ENCODE measurements at regions not wholly inside any gene's neighbourhood (a gene's known extent, or its start where the extent isn't known, plus 50 kb on each side); places are given as distances from the start of the nearest gene placed in this dataset.

DNA sequence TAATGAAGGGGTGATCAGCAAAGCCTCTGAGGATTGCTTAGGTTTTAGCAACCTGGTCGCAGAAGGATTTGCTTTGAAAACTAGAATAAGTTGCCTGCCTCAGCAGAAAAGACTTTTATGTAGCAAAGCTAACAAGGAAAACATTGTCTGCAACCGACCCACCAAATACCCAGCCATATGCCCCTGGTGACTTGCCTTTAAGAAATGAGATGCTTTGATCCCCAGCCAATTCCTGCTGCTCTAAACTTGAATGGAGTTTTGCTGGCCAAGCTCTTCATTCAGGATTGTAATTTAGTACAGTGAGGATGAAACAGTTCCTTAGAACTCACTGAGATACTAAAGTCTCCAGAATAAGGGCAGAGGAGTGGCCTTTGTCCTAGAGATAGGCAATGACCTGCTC lies 139.8 kb upstream of the PROK2 start:
- Histone ChIP-seq H3K36me3 (ENCODE audit: insufficient read depth, low read depth, low read length) (no peaks in the 10 kb centered on the region), H3K9me3 (ENCODE audit: insufficient read depth, low read depth, low read length) (no peaks in the 10 kb centered on the region), H3K4me3 (ENCODE audit: low read length) (no peak overlapping the region), H3K27ac (ENCODE audit: low read length) (no peak overlapping the region), H3K9ac (ENCODE audit: low read depth, low read length) (0 out of 2 replicates have a peak overlapping the region, but pooled peaks have one; percentile 13), H3K27me3 (ENCODE audit: insufficient read depth, low read length) (no peaks in the 10 kb centered on the region), H3K4me1 (ENCODE audit: insufficient read depth, low read length) (peaks cover 19% of the 10 kb centered on the region)

DNA sequence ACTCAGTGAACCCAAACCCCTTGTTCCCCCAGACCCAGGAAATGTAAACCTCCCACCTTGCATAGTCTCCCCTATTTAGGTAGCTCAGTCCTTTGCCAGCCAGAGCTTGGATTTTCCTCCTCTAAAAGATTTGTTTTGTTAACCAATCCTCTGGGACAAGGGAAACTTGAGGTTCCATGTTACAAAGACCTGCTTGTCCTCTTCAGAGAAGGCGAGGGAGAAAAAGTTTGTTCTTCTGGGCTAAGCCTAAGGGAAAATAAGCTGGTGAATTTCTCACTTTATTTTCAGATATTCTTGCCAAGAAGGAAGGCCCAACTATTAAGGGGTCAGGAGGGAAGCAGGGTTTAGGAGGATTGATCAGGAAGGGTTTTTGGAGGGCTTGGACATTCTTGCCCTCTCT lies 136.1 kb upstream of the PROK2 start:
- H3K27me3 ChIP-seq (ENCODE audit: insufficient read depth, low read length) = no peaks in the 10 kb centered on the region
- no peak overlapping the region for H3K4me3 ChIP-seq (ENCODE audit: low read length)
- peaks cover 8% of the 10 kb centered on the region for H3K4me1 ChIP-seq (ENCODE audit: insufficient read depth, low read length)
- H3K9me3 ChIP-seq (ENCODE audit: insufficient read depth, low read depth, low read length) = no peaks in the 10 kb centered on the region
- H3K9ac ChIP-seq (ENCODE audit: low read depth, low read length) = no peak overlapping the region
- no peak overlapping the region for H3K27ac ChIP-seq (ENCODE audit: low read length)
- no peaks in the 10 kb centered on the region for H3K36me3 ChIP-seq (ENCODE audit: insufficient read depth, low read depth, low read length)

DNA sequence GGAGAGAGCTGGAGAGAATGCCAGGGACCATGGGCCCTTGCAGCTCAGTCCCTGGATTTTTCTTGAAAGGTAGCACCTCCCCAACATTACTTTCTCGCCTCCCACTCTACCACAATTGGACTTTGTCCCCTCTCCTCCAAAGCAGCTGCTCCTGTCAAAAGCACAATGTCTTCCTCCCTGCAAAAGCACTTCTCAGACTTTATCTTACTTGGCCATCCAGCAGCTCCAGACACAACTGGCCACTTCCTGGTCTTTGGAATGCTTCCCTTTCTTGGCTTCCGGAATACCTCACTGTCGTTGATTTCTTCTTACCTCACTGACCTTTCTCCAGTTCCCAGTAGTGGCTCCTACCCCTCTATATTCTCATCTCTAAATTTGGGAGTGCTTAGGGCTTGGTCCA lies 134.6 kb upstream of the PROK2 start:
- H3K9me3 ChIP-seq (ENCODE audit: insufficient read depth, low read depth, low read length) = no peaks in the 10 kb centered on the region
- H3K36me3 ChIP-seq (ENCODE audit: insufficient read depth, low read depth, low read length) = no peaks in the 10 kb centered on the region
- no peak overlapping the region for H3K4me3 ChIP-seq (ENCODE audit: low read length)
- peaks cover 2% of the 10 kb centered on the region for H3K4me1 ChIP-seq (ENCODE audit: insufficient read depth, low read length)
- H3K27ac ChIP-seq (ENCODE audit: low read length) = no peak overlapping the region
- no peak overlapping the region for H3K9ac ChIP-seq (ENCODE audit: low read depth, low read length)
- no peaks in the 10 kb centered on the region for H3K27me3 ChIP-seq (ENCODE audit: insufficient read depth, low read length)

DNA sequence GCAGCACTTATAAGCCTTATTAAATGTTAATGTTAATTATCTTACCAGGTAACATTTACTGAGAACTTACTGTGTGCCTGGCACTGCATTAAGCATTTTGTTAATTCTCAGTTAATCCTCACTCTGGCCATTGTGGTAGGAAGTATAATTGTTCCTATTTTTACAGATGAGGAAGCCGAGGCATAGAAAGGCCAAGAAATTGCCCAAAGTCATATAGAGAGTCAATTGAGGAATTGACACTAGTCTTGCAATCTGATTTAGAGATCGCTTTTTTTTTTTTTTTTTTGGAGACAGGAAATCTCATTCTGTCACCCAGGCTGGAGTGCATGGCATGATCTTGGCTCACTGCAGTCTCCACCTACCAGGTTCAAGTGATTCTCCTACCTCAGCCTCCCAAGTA lies 132.6 kb upstream of the PROK2 start:
- Histone ChIP-seq H3K36me3 (ENCODE audit: insufficient read depth, low read depth, low read length) (no peaks in the 10 kb centered on the region), H3K4me1 (ENCODE audit: insufficient read depth, low read length) (no peaks in the 10 kb centered on the region), H3K27ac (ENCODE audit: low read length) (no peak overlapping the region), H3K4me3 (ENCODE audit: low read length) (no peak overlapping the region), H3K27me3 (ENCODE audit: insufficient read depth, low read length) (no peaks in the 10 kb centered on the region), H3K9ac (ENCODE audit: low read depth, low read length) (no peak overlapping the region), H3K9me3 (ENCODE audit: insufficient read depth, low read depth, low read length) (no peaks in the 10 kb centered on the region)

DNA sequence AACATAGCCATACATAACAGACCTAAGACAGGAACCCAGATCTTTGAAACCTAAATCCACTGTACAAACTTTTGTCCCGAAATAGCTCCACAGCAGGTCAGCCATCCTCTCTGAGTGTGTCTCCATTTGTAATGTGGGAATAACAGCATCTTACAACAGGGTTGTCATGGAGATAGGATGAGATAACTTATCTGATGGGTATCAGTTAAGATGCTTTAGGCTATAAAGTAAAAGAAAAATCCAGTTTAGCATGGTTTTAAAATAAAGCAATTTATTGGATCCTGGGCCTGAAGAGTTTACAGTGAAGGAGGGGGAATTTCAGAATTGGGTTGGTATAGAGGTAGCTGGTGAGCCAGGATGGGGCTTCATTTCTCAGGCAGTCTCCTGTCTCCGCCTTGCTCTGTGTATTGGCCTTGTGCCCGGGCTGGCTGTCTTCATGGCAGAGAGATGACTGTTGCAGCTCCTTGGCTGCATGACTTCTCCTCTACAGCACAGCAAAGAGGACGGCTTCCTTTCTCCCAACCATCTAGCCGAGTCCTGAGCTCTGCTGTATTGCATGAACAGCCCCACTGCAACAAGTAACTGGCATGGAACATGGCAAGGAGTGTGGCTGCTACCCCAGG lies 131.9 kb upstream of the PROK2 start:
- Histone ChIP-seq H3K4me1 (ENCODE audit: insufficient read depth, low read length) (no peaks in the 10 kb centered on the region), H3K36me3 (ENCODE audit: insufficient read depth, low read depth, low read length) (no peaks in the 10 kb centered on the region), H3K27me3 (ENCODE audit: insufficient read depth, low read length) (no peaks in the 10 kb centered on the region), H3K9ac (ENCODE audit: low read depth, low read length) (no peak overlapping the region), H3K9me3 (ENCODE audit: insufficient read depth, low read depth, low read length) (no peaks in the 10 kb centered on the region), H3K27ac (ENCODE audit: low read length) (no peak overlapping the region), H3K4me3 (ENCODE audit: low read length) (no peak overlapping the region)

DNA sequence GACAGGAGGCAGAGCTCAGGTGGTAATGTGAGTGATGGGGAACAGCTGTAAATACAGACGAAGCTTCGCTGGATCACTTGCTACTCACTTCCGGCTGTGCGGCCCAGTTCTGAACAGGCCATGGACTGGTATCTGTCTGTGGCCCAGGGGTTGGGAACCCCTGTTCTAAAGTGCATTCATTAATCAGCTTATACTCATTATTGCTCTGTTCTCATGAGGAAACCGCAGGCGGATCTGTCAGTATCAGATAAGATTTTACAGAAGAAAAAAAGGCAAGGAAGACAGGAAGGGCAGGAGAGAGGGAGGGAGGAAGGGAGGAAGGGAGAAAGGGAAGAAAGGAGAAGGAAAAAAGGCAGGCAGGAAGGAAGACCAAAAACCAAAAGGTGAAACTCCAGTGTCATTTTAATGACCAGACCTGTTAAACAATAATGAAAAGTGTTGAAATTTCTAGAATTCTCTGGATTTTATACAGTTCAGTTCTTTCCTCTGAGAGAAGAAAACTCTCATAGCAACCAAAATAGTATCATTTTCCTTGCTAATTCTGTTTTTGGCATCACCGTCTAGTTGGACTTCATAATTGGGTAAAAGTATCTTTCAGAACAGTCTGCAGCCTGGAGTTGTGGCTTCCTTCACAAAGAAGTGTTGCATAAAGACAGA lies 128.0 kb upstream of the PROK2 start:
- no peak overlapping the region for H3K4me3 ChIP-seq (ENCODE audit: low read length)
- peaks cover 8% of the 10 kb centered on the region; the same call in 1 of the 2 replicates for H3K4me1 ChIP-seq (ENCODE audit: insufficient read depth, low read length)
- no peak overlapping the region for H3K27ac ChIP-seq (ENCODE audit: low read length)
- no peaks in the 10 kb centered on the region for H3K36me3 ChIP-seq (ENCODE audit: insufficient read depth, low read depth, low read length)
- H3K9me3 ChIP-seq (ENCODE audit: insufficient read depth, low read depth, low read length) = no peaks in the 10 kb centered on the region
- H3K27me3 ChIP-seq (ENCODE audit: insufficient read depth, low read length) = no peaks in the 10 kb centered on the region
- no peak overlapping the region for H3K9ac ChIP-seq (ENCODE audit: low read depth, low read length)

DNA sequence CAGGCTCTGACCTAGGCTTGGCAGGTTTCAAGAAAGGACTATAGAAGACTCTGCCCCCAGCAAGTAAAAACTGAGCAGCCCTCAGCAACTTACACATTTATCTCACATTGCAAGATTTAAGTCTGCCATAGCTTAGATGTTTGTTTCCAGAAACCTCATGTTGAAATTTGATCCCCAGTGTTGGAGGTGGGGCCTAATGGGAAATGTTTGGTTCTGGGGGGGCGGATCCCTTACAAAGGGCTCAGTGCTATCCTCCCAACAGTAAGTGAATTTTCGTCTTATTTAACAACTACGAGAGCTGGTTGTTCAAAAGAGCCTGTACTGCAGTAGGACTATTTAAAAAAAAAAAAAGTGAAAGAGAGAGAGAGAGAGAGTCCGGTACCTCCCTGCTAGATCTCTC lies 125.2 kb upstream of the PROK2 start:
- Histone ChIP-seq H3K9ac (ENCODE audit: low read depth, low read length) (no peak overlapping the region), H3K4me3 (ENCODE audit: low read length) (no peak overlapping the region), H3K27me3 (ENCODE audit: insufficient read depth, low read length) (no peaks in the 10 kb centered on the region; the same call in 1 of the 2 replicates), H3K4me1 (ENCODE audit: insufficient read depth, low read length) (peaks cover 8% of the 10 kb centered on the region; the same call in 1 of the 2 replicates), H3K36me3 (ENCODE audit: insufficient read depth, low read depth, low read length) (no peaks in the 10 kb centered on the region), H3K9me3 (ENCODE audit: insufficient read depth, low read depth, low read length) (no peaks in the 10 kb centered on the region), H3K27ac (ENCODE audit: low read length) (no peak overlapping the region)

DNA sequence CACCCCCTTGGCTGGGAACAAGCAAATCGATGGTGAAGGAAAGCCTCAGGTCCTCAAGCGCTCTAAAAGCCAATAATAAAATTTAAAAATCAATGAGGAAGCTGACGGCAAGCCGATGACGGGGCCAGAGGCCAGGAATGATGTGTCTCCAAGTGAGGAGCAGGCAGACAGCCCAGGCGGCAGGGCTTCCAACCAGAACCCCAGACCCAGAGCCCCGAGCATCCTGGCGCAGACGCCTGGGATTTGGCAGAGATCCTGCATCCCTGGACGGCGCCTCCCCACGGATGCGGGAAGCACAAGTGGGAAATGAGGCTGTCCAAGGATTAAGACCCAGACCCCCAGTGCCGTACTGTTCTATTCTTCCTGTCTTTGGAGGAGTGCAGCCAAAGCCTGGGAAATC lies 123.0 kb upstream of the PROK2 start:
- Histone ChIP-seq H3K27me3 (ENCODE audit: insufficient read depth, low read length) (no peaks in the 10 kb centered on the region; the same call in 1 of the 2 replicates), H3K9ac (ENCODE audit: low read depth, low read length) (no peak overlapping the region), H3K4me1 (ENCODE audit: insufficient read depth, low read length) (peaks cover 8% of the 10 kb centered on the region; the same call in 1 of the 2 replicates), H3K9me3 (ENCODE audit: insufficient read depth, low read depth, low read length) (no peaks in the 10 kb centered on the region), H3K36me3 (ENCODE audit: insufficient read depth, low read depth, low read length) (no peaks in the 10 kb centered on the region), H3K27ac (ENCODE audit: low read length) (no peak overlapping the region), H3K4me3 (ENCODE audit: low read length) (no peak overlapping the region)

DNA sequence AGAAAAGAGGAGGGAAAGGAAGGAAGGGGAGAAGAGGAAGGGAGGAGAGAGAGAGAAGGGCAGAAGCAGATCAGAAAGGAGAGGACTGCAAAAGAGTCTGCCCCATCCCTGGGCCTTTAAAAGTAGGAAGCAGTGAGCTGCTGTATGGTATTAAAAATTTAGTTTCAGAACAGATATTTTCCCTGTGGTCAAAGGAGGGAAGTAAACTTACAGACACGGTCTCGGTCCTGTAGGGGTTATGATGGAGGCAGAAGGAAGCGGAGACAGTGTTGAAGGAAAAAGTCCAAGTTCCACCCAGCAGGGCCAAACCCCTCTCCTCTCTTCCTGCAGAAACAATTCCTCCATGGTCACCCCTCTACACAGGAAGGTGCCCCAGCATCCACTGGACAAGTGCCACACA lies 122.0 kb upstream of the PROK2 start:
- Histone ChIP-seq H3K9ac (ENCODE audit: low read depth, low read length) (no peak overlapping the region), H3K36me3 (ENCODE audit: insufficient read depth, low read depth, low read length) (no peaks in the 10 kb centered on the region), H3K27ac (ENCODE audit: low read length) (no peak overlapping the region)

DNA sequence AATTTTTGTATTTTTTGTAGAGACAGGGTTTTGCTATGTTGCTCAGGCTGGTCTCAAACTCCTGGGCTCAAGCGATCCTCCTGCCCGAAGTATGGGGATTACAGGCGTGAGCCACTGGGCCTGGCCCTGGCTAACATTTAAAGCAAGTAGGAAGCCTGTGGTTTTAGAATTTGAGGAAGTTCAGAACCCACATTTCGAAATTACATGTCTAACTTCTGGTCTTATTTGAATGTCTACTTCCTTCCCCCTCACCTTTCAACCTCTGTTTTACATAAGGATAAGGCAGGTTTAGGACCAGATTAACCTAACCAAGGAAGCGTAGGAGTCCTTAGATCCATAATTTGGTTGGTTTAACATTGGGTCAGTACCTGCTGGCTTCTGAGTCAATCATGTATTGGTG lies 120.5 kb upstream of the PROK2 start:
- H3K36me3 ChIP-seq (ENCODE audit: insufficient read depth, low read depth, low read length) = no peaks in the 10 kb centered on the region

More for the DNA sequence above, 122.0 kb upstream of the PROK2 start:
- Histone ChIP-seq H3K27me3 (ENCODE audit: insufficient read depth, low read length) (no peaks in the 10 kb centered on the region; the same call in 1 of the 2 replicates), H3K4me1 (ENCODE audit: insufficient read depth, low read length) (peaks cover 12% of the 10 kb centered on the region; the same call in 1 of the 2 replicates), H3K4me3 (ENCODE audit: low read length) (no peak overlapping the region), H3K9me3 (ENCODE audit: insufficient read depth, low read depth, low read length) (no peaks in the 10 kb centered on the region)

DNA sequence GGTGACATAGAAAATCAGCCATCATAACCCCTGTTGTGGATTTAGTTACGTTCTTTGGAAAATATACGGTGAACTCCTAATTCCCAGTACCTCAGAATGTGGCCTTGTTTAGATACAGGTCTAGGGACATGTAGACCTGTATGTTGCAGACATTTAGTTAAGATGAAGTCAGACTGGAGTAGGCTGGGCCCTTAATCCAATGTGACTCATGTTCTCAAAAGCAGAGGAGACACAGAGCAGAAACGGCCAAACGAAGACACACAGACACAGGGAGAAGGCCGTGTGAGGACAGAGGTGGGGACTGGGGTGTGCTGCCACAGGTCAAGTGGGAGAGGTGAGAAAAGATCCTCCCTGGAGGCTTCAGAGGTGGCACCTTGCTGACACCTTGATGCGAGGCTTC lies 119.0 kb upstream of the PROK2 start:
- 0 out of 2 replicates have a peak, but pooled peaks cover 4% of the 10 kb centered on the region for H3K4me1 ChIP-seq (ENCODE audit: insufficient read depth, low read length)
- no peak overlapping the region for H3K4me3 ChIP-seq (ENCODE audit: low read length)
- no peaks in the 10 kb centered on the region for H3K9me3 ChIP-seq (ENCODE audit: insufficient read depth, low read depth, low read length)
- H3K27me3 ChIP-seq (ENCODE audit: insufficient read depth, low read length) = no peaks in the 10 kb centered on the region; the same call in 1 of the 2 replicates
- H3K27ac ChIP-seq (ENCODE audit: low read length) = no peak overlapping the region
- H3K9ac ChIP-seq (ENCODE audit: low read depth, low read length) = no peak overlapping the region
- H3K36me3 ChIP-seq (ENCODE audit: insufficient read depth, low read depth, low read length) = no peaks in the 10 kb centered on the region

More for the DNA sequence above, 120.5 kb upstream of the PROK2 start:
- H3K9ac ChIP-seq (ENCODE audit: low read depth, low read length) = no peak overlapping the region
- no peaks in the 10 kb centered on the region; the same call in 1 of the 2 replicates for H3K27me3 ChIP-seq (ENCODE audit: insufficient read depth, low read length)
- H3K9me3 ChIP-seq (ENCODE audit: insufficient read depth, low read depth, low read length) = no peaks in the 10 kb centered on the region
- no peak overlapping the region for H3K4me3 ChIP-seq (ENCODE audit: low read length)
- H3K27ac ChIP-seq (ENCODE audit: low read length) = no peak overlapping the region
- peaks cover 12% of the 10 kb centered on the region; the same call in 1 of the 2 replicates for H3K4me1 ChIP-seq (ENCODE audit: insufficient read depth, low read length)

DNA sequence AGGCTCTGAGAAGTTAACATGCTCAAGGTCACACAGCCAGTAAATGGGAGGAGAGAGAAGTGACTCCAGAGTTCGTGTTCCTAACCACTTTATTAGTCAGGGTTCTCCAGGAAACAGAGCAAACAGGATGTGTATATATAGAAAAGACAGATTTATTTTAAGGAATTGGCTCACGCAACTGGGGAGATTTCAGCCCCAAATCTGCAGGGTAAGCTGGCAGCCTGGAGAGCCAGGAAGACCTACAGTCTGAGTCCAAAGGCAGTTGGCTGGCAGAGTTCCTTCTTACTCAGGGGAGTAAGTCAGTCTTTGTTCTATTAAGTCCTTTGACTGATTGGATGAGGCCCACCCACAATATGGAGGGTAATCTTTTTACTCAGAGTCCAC lies 118.2 kb upstream of the PROK2 start:
- H3K4me3 ChIP-seq (ENCODE audit: low read length) = no peak overlapping the region
- 0 out of 2 replicates have a peak, but pooled peaks cover 4% of the 10 kb centered on the region for H3K4me1 ChIP-seq (ENCODE audit: insufficient read depth, low read length)
- no peaks in the 10 kb centered on the region for H3K9me3 ChIP-seq (ENCODE audit: insufficient read depth, low read depth, low read length)
- H3K9ac ChIP-seq (ENCODE audit: low read depth, low read length) = no peak overlapping the region
- H3K27me3 ChIP-seq (ENCODE audit: insufficient read depth, low read length) = no peaks in the 10 kb centered on the region; the same call in 1 of the 2 replicates
- no peaks in the 10 kb centered on the region for H3K36me3 ChIP-seq (ENCODE audit: insufficient read depth, low read depth, low read length)
- no peak overlapping the region for H3K27ac ChIP-seq (ENCODE audit: low read length)
